Activated B cell treated with CpG ODN at 0.5 μM for 24 hours (primary cell): ENCODE measurements at regions not wholly inside any gene's neighbourhood (a gene's known extent, or its start where the extent isn't known, plus 50 kb on each side); places are given as distances from the start of the nearest gene placed in this dataset.
"Not testable (repeated sequence)": the region's sequence is repeated elsewhere in the genome, so short reads cannot be mapped to it uniquely, and the experiment has no call there.

ENCODE experiments used
- ATAC-seq: fragments of 200-7000 bp; cut with Tn5 transposase; one replicate; pipeline ENCODE4 v1.10.0; 2021; ENCODE audit warnings: low read depth, mild to moderate bottlenecking, moderate library complexity
- CTCF ChIA-PET: fragments of 350-600 bp; sonication (Branson Sonifier 250); formaldehyde crosslinking; loops from one replicate; lab custom pipeline; 2021; ENCODE audit warnings: antibody characterized with exemption; lab: Charles Lee
- POLR2A ChIA-PET: fragments of 350-600 bp; sonication (Branson Sonifier 250); formaldehyde crosslinking; loops from one replicate; lab custom pipeline; 2021; ENCODE audit warnings: antibody characterized with exemption; lab: Charles Lee
- DNase-seq: peaks from one replicate; pipeline ENCODE4 v3.0.0; 2022
- H3K27ac Mint-ChIP-seq: one replicate; pipeline ENCODE4 v1.8.0; 2020; ENCODE audit warnings: mixed read lengths
- H3K27me3 Mint-ChIP-seq: one replicate; pipeline ENCODE4 v1.8.0; 2021; ENCODE audit warnings: mixed read lengths
- H3K36me3 Mint-ChIP-seq: one replicate; pipeline ENCODE4 v1.8.0; 2021; ENCODE audit warnings: low read depth, mixed read lengths
- H3K4me1 Mint-ChIP-seq: one replicate; pipeline ENCODE4 v1.8.0; 2021; ENCODE audit warnings: mixed read lengths
- H3K4me3 Mint-ChIP-seq: one replicate; pipeline ENCODE4 v1.8.0; 2020; ENCODE audit warnings: mild to moderate bottlenecking, mixed read lengths
- H3K9me3 Mint-ChIP-seq: one replicate; pipeline ENCODE4 v1.8.0; 2020; ENCODE audit warnings: mixed read lengths
- intact Hi-C: fragments of 100-400 bp; cut with micrococcal nuclease; formaldehyde crosslinking; loops from one replicate; pipeline ENCODE4 v1.15.1; 2024

DNA sequence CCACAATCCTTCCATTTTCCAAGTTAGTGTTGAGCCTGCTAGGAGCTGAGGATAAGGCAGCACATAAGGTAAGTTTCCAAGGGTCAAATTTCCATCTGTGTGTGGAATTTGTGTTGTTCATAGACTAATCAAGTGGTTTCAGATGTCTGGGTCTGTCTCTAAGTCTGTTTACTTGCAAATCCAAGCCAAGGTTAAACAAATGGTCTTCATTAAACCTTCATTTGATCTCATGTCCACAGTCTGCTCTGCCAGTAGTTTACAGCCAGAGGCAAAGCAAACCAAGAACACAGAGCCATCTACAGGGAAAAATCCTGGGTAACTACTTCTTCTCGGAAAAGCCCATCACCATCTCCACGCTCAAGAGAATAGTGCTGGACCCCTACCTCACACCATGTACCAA lies 5450.2 kb upstream of the TPTE start:
- H3K4me3 Mint-ChIP-seq, CTCF ChIA-PET, H3K27me3 Mint-ChIP-seq, H3K36me3 Mint-ChIP-seq, H3K27ac Mint-ChIP-seq, DNase-seq, POLR2A ChIA-PET, H3K9me3 Mint-ChIP-seq, intact Hi-C loops, H3K4me1 Mint-ChIP-seq, ATAC-seq: not testable (repeated sequence)

GRCh38 chr21:5076854-5077253 lies 5444.5 kb upstream of the TPTE start:
- H3K9me3 Mint-ChIP-seq, H3K36me3 Mint-ChIP-seq, H3K4me1 Mint-ChIP-seq, intact Hi-C loops, H3K27ac Mint-ChIP-seq, POLR2A ChIA-PET, H3K27me3 Mint-ChIP-seq, CTCF ChIA-PET, DNase-seq, H3K4me3 Mint-ChIP-seq: not testable (repeated sequence)
- ATAC-seq = peak; percentile 45

DNA sequence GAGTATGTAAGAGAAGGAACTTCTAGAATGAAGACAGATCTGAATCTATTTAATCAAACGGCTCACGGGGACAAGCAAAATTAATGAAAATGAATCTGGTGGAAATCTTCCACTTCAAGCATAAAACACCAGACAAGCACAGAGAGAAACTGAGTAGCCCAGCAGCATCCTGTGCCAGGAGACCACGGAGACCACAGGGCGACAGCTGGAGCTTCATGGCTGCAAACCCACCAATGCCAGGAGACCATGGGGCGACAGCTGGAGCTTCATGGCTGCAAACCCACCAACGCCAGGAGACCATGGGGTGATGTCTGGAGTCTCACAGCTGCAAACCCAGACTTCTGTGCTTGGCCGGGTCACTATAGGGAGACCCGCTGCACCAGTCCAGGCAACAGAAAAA lies 5442.0 kb upstream of the TPTE start:
- H3K4me3 Mint-ChIP-seq, H3K9me3 Mint-ChIP-seq, CTCF ChIA-PET, intact Hi-C loops, POLR2A ChIA-PET, ATAC-seq, H3K4me1 Mint-ChIP-seq, H3K27ac Mint-ChIP-seq, H3K36me3 Mint-ChIP-seq, H3K27me3 Mint-ChIP-seq, DNase-seq: not testable (repeated sequence)

DNA sequence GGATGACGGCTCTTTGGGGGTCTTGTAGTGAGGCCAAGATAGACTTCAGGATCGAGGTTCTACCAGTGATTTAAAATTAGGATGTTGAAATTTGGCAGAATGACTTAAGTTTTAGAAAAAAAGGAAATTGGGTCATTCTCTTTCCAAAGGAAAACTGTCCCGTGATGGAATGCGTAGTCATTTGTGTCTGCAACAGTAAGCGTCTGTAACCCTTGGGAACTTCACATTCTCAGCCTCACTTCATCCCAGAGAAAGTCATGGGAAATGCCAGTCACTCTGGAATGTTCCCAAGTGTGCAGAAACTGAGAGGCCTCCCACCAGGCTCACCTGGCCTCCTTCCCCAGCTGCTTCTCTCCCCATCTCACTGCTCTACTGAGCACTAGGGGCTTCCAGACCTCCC lies 5441.4 kb upstream of the TPTE start:
- H3K36me3 Mint-ChIP-seq, H3K9me3 Mint-ChIP-seq, ATAC-seq, H3K27me3 Mint-ChIP-seq, CTCF ChIA-PET, DNase-seq, POLR2A ChIA-PET, H3K4me3 Mint-ChIP-seq, H3K27ac Mint-ChIP-seq, H3K4me1 Mint-ChIP-seq, intact Hi-C loops: not testable (repeated sequence)

DNA sequence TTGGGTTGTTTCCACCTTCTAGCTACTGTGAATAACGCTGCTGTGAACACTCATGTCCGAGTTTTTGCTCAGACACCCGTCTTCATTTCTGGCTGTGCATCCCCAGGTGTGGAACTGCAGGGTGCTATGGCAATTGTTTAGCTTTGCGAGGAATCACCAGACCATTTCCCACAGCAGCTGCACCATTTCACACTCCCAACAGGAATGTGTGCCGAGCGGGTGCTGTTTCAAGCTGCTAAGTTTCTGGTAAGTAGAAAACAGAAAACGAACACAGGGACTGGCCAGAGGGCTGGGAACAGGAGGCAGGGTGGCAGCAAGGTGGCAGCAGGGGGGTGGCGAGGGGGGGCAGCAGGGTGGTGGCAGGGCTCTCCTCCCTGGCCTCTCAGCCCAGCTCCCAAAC lies 5437.1 kb upstream of the TPTE start:
- H3K4me1 Mint-ChIP-seq, H3K27me3 Mint-ChIP-seq, CTCF ChIA-PET, ATAC-seq, DNase-seq, H3K9me3 Mint-ChIP-seq, H3K27ac Mint-ChIP-seq, intact Hi-C loops, POLR2A ChIA-PET, H3K36me3 Mint-ChIP-seq, H3K4me3 Mint-ChIP-seq: not testable (repeated sequence)

GRCh38 chr21:5085456-5085855 lies 5435.9 kb upstream of the TPTE start:
- POLR2A ChIA-PET, H3K27ac Mint-ChIP-seq, DNase-seq, H3K9me3 Mint-ChIP-seq, intact Hi-C loops, H3K36me3 Mint-ChIP-seq, CTCF ChIA-PET, H3K27me3 Mint-ChIP-seq, ATAC-seq, H3K4me1 Mint-ChIP-seq, H3K4me3 Mint-ChIP-seq: not testable (repeated sequence)

DNA sequence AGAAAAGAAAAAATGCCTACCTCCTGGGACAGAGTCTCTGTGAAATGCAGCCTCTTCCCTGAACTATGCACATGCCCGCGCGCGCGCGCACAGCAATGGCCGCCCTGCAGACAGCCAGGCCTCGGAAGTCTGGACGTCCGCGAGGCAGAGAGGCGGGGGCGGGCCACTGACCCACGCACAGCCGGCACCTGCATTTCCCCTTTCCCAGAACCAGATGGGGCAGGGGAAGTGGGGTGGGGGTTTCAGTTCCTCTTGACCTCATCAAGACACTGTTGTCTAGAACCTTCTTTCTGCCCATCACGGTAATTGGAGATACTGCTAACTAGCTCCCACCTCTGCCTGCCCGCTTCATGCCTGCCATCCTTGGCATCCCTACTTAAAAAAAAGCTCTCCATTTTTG lies 5435.0 kb upstream of the TPTE start:
- POLR2A ChIA-PET, CTCF ChIA-PET, intact Hi-C loops, H3K27me3 Mint-ChIP-seq, H3K4me1 Mint-ChIP-seq, H3K9me3 Mint-ChIP-seq, H3K4me3 Mint-ChIP-seq, H3K27ac Mint-ChIP-seq, H3K36me3 Mint-ChIP-seq, DNase-seq: not testable (repeated sequence)
- peak; percentile 75 for ATAC-seq

- peak; percentile 33 for ATAC-seq
- intact Hi-C loops, H3K27ac Mint-ChIP-seq, POLR2A ChIA-PET, H3K4me3 Mint-ChIP-seq, H3K36me3 Mint-ChIP-seq, CTCF ChIA-PET, H3K27me3 Mint-ChIP-seq, H3K9me3 Mint-ChIP-seq, H3K4me1 Mint-ChIP-seq, DNase-seq: not testable (repeated sequence)
Observed at GRCh38 chr21:5088820-5089219, 5432.6 kb upstream of the TPTE start.

DNA sequence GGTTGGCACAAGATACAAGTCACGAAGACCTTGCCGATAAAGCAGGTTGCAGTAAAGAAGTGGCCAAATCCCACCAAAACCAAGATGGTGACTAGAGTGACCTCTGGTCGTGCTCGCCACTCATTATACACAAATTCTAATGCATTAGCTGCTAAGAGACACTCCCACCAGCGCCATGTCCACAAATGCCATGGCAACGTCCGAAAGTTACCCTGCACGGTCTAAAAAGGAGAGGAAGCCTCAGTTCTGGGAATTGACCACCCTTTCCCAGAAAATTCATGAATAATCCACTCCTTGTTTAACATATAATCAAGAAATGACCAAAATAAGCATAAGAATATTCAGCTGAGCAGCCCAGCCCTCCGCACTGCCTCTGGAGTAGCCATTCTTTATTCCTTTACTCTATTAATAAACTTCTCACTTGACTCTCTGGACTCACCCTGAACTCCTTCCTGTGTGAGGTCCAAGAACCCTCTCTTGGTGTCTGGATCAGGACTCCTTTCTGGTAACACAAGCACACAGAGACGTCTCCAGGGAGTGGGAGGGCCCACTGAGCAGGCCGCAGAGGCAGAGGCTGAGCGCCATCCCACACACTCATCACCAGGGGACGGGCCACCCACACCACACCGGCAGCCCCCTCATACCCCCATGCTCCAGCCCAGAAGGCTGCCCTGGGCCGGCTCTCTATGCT lies 5431.8 kb upstream of the TPTE start:
- H3K27ac Mint-ChIP-seq, H3K27me3 Mint-ChIP-seq, H3K9me3 Mint-ChIP-seq, CTCF ChIA-PET, DNase-seq, intact Hi-C loops, H3K36me3 Mint-ChIP-seq, POLR2A ChIA-PET, H3K4me3 Mint-ChIP-seq, H3K4me1 Mint-ChIP-seq: not testable (repeated sequence)
- ATAC-seq = peak; percentile 21

DNA sequence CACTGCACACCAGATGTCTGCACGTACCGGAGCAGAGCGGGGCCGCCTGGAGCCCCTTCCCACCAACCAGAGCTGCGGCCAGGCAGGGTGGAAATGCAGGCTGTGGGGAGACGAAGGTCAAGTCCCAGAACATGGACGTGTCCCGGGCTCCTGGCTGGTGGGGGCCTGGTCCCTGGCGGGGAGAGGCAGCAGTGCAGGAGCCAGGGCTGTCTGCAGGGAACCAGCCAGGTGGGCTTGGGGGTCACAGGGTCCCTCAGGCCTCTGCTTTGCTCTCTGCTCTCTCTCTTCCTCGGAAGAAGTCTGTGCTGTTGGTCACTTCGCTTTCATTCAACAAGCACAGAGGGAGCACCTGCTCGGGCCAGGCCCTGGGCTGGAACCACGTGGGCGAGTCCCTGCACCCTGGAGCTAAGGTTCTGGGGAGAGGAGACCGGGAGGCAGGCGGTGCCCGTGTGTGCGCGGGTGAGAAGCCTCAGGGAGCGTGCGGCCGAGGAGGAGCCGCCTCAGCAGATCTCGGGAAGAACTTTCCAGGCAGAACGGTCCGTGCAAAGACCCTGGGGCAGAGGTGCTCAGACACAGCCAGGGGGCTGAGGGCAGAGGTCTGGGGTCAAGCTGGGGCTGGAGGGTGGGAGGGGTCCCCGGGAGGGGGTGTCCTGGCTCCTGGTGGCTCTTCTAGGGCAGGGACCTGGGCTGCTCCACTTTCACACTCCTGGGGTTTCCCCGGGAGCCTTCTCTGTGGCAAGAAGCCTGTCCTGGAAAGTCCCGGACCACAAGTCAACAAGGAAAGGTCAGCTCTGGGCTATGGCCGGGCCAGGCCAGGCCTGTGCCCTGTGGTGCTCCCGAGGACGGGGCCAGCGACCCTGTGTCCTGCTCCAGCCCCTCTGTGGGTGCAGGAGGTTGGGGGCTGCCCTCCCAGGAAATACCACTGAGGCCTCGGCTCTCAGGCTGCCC lies 5431.0 kb upstream of the TPTE start:
- H3K36me3 Mint-ChIP-seq, DNase-seq, POLR2A ChIA-PET, H3K4me1 Mint-ChIP-seq, H3K27ac Mint-ChIP-seq, CTCF ChIA-PET, H3K9me3 Mint-ChIP-seq, H3K4me3 Mint-ChIP-seq, H3K27me3 Mint-ChIP-seq, ATAC-seq, intact Hi-C loops: not testable (repeated sequence)

DNA sequence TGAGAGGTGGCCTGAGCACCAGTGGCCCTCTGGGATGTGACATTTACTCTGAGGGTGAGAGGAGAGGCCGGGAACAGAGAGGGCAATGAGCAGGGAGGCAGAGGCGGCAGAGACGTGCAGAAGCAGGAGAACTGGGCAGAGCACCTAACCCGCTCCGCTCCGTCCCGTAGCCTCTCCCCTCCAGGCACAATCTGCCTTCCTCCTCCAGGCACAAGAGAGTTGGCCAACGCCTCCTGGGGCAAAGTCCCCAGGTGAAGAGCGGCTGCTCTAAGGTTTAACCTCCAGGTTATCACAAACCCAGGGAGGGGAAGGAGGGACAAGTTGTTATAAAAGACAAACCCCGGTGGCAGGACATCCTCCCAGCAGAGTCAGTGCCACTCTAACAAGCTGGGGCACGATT lies 5430.1 kb upstream of the TPTE start:
- POLR2A ChIA-PET, H3K27me3 Mint-ChIP-seq, ATAC-seq, H3K27ac Mint-ChIP-seq, H3K36me3 Mint-ChIP-seq, CTCF ChIA-PET, intact Hi-C loops, H3K4me1 Mint-ChIP-seq, H3K4me3 Mint-ChIP-seq, H3K9me3 Mint-ChIP-seq, DNase-seq: not testable (repeated sequence)

- H3K27ac Mint-ChIP-seq, H3K4me1 Mint-ChIP-seq, CTCF ChIA-PET, intact Hi-C loops, ATAC-seq, POLR2A ChIA-PET, DNase-seq, H3K9me3 Mint-ChIP-seq, H3K27me3 Mint-ChIP-seq, H3K36me3 Mint-ChIP-seq, H3K4me3 Mint-ChIP-seq: not testable (repeated sequence)
Observed at GRCh38 chr21:5095628-5096027, 5425.8 kb upstream of the TPTE start.
